ENCODE measurements at regions not wholly inside any gene's neighbourhood (a gene's known extent, or its start where the extent isn't known, plus 50 kb on each side); places are given as distances from the start of the nearest gene placed in this dataset.

DNA sequence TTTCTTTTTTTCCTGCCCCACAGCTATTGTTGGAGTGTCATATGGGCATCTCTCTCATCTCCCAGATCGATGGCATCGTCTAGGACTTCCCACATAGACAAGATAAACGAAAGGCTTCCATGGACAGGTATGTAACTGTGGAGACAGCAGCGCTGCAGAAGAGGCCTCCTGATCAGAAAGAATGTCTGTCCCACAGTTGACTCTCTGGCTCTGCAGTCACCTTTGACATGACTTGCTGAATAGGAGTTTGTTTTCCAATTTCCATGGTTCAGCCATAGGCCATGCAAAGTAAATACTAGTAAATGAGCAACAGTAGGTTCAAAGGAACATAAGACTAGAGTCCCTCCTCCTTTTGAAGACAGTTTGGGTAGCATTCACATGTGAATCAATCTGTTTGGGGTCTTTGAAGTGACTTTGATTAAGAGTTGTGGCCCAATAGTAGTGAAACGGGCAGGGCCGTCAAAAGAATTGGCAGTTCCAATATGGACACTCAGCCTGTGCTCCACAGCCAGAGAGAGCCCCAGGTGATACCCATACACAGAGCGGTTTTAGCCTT is 134.7 kb upstream of the IFNGR1 start:
- DNase-seq (ENCODE audit: low read depth, low spot score): no peak

DNA sequence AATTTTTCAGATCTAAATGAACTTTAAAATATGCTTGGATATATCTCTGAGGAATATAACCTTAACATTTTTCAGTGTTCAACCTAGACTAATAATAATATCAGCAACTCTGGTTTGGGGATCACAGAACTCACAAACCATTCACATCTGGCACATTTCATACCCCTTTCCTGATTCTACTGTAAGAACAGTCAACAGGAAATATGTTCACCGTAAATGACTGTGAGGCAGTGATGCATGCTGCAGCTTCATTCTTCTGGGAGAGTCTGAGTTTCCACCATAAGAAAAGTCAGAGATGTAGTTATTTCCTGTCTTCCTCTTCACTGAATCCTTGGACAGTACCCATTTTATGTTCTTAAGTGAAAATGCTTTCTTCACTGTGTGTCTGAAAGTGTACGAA is 134.2 kb upstream of the IFNGR1 start:
- DNase-seq (ENCODE audit: low read depth, low spot score): no peak

DNA sequence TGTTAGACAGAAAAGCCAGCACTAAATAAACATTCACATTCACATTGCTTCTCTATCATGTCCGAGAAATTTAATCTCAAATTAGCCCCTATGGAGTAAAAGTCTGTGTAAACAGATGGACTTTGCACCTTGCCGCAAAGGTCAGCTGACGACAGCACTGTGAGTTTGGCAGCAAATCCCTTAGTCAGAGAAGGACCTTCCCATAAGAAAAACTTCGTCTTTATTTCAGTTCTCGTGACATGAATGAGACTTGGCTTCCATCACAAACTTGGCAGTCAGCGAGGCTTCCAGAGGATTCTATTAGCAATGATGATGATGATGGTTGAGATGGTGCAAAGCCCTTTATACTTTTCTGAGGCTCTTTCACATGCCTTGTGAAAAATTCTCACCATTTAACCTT is 133.7 kb upstream of the IFNGR1 start:
- no peak for DNase-seq (ENCODE audit: low read depth, low spot score)

DNA sequence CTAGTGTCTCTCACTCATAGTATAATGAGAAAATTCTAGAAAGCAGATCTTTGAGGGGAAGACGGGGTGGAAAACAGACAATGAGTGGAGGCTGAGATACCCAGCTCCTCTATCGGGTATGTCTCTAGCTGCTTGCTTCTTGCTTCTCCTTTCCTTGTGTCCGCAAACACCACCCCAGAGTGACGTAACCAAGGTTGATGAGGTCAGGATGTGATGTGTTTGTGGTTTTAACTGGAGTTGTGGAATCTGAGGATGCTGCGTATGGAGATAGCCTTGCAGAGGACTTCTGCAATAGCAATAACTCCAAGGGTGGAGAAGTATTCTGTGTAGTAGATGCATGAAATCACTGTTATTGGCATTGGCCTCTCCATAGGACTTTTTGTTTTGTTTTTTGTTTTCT is 132.7 kb upstream of the IFNGR1 start:
- no peak for DNase-seq (ENCODE audit: low read depth, low spot score)

DNA sequence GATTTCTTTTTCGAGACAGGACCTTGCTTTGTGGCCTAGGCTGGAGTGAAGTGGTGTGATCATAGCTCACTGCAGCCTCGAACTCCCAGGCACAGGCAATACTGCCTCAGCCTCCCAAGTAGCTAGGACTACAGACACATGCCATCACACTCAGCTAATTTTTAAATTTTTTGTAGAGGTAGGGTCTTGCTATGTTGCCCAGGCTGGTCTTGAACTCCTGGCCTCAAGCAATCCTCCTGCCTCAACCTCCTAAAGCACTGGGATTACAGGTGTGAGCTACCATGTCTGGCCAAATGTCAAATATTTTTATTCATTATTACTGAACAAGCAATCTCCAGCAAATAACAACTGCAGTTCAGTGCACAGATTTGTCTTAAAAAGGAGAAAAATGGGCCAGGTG is 131.7 kb upstream of the IFNGR1 start:
- no peak for DNase-seq (ENCODE audit: low read depth, low spot score)

DNA sequence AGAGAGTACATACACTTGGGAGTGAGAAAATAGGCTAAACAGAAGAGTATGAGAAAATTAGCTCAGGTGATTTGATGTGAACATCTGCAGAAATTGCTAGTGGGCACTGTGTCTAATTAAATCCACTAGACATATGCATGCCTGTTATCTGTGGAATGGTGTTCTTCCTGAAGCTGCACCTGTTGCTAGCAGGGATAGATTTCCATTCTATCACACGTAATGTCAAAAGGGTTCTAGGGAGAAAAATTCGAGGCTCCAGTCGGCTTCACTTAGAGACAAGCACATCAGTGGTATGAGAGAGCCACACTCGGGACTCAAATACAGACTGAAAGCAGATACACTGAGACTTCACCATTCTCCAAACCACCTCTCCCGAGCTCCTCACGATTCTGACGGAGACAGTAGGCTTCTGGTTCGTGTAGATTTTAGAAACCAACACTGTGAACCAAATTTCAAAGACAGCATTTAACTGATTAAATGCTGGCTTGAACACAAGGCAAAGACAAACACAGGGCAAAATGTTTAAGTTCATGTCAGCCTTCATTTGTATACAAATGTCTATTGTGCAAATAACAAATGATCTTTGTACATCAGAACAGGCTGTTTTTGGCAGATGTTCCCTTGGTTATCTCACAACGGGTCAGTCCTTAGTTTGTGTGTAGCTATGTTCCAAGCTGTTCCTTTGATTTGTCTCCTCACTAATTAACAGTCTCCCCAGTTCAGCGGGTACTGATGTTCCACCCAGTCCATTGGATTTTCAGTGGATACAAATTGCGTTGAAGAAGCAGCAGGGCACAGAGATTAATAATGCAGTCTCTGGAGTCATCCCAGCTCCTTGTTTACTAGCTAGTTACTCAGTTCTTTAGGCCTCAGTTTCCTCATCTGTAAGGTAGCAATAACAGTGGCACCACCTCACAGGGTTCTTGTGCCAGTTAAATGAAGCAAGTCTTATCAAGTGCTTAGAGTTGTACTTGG is 131.0 kb upstream of the IFNGR1 start:
- no peak for DNase-seq (ENCODE audit: low read depth, low spot score)

DNA sequence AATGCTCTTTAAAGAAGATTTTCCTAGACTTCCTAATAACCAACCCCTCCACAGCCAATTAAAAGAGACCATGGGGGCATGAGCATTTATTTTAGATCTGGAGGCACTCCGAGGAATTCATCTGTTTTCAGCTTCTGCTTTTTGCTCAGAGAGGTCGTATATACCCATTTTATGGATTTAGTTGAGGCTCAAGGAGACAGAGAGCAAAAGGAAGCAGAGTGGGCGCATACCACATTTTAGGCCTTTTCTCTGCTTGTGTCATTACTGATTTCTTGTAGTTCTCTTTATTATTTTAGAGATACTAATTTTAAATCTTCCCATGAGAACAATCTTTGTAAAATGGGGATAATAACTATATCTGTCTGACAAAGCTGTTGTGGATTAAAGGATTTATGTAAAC is 129.6 kb upstream of the IFNGR1 start:
- DNase-seq (ENCODE audit: low read depth, low spot score): no peak

DNA sequence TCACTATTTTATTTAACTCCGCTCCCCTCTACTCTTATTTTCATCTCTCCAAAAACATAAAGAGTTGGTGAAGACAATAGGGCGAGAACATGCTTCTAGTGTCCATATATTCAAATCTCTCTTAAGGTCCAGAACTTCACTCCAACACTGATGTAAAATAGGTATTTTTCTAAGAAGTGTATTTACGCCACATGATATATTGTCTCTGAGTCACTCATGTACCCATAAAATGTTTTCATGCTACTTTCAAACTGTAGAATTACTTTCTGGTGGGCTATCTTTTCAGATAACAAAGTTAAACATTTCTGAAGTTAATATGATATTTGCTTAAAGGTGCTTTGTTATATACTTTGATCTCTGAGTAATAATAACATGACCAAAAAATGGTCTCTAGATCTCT is 124.1 kb upstream of the IFNGR1 start:
- DNase-seq (ENCODE audit: low read depth, low spot score): no peak

DNA sequence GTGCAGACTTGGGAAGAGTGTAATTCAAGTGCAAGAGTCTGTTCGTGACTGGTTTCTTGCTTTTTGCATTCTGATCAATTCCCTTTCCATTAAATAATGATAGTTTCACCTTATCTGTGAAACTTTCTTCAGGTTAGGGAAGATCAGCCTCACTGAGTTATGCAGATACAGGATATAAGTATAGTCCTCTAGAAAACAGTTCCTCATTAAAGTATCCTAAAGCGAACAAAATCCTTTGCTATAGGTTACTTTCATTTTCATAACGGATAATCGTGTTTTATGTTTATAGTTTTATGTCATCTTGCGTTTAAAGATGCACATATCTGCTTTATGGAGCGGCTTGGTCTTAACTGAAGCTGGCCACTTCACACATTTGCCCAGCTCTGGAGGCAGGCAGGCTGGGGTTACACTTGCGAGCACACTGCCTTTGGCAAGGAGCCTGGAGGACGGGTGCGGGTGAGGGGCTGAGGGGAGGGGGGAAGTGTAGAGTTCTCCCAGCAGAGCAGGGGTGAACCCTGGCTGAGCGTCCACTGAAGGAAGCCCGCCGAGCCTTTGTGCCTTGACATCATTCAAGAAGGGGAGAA is 123.5 kb upstream of the IFNGR1 start:
- no peak for DNase-seq (ENCODE audit: low read depth, low spot score)

DNA sequence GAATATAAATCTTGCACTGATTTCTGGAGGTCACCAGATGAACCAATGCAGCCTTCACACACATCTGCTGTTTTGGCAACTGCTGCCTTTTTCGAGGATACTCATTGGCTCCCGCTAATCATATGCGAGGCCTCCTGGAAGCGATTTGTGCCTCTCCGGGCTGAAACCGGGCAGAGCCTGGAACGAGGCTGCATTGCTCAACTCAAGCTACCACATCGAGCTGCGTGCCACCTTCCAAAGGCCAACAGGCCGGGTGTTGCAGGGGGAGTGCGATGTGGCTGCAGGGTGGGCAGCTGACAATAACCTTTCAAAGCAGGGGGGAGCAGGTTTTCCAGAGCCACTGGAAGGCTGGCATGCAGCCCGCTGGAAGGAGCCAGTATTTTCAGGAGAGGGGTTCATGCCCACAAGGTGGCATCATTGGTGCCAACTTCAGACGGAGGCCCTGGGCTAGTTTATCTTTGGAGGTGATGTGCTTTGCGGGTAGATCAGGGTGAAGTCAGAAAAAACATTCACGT is 122.6 kb upstream of the IFNGR1 start:
- DNase-seq (ENCODE audit: low read depth, low spot score): no peak

DNA sequence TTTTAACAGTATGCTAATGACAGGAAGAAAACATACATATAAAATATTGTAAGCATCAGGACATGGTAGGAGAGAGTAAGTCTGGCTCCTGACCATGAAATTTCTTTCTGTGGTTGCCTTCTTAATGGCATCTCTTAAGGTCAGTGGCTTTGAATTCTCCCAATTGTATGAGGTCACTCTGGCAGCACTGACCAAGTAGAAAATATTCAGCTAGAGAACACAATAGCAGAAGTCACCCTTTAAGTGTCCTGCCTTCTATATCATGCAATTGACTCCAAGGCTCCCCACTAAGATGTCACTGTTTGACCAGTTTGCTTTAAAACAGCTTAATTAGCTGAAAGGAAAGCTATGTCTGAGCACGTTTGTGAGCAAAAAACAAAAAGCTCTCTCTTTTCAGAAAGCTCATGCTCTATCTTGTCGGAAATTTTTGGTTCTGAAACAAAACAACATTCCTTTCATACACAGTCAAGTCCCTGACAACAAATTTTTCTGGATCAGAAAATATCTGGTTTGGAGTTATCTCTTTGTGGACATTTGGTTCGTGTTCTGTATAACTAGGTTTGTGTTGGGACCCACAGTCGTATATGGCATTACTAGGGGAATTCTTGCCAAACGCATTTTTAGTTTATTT is 120.9 kb upstream of the IFNGR1 start:
- DNase-seq (ENCODE audit: low read depth, low spot score): no peak

DNA sequence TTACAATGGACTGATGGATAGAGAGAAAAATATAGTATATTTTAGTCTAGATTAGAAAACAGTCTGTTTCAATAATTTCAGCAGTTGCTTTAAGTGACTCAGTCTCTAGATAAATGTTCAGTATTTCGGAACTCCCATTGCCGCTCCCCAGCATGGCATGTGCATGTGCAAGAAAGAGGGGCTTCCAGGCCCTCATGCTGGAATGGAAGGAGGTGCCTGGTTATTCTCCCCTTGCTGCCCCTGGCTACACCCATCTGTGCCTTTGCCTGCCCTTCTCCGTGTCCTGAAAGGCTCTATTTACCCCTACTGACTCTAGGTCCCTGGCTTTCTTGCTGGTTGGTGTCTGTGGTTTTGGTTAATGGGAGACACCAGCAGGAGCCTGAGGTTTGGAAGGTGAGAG is 115.7 kb upstream of the IFNGR1 start:
- DNase-seq (ENCODE audit: low read depth, low spot score): no peak

DNA sequence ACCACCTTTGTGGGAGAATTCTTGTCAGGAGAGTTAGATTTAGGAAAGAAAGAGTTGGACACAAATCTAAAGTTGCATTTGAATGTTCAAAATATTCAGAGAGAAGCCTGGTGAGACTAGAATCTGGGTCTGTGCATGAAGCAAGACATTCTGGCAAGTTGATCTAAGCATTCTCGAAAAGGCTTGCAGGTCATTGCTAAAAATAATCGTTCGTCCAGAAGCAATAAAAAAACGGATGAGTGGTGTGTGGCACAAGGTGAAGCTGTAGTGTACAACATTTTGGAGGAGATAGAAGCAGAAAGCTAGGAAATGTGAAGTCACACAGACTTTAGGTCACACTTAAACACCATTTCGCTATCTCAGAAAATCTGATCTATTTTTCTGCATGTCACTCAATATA is 114.9 kb upstream of the IFNGR1 start:
- no peak for DNase-seq (ENCODE audit: low read depth, low spot score)

DNA sequence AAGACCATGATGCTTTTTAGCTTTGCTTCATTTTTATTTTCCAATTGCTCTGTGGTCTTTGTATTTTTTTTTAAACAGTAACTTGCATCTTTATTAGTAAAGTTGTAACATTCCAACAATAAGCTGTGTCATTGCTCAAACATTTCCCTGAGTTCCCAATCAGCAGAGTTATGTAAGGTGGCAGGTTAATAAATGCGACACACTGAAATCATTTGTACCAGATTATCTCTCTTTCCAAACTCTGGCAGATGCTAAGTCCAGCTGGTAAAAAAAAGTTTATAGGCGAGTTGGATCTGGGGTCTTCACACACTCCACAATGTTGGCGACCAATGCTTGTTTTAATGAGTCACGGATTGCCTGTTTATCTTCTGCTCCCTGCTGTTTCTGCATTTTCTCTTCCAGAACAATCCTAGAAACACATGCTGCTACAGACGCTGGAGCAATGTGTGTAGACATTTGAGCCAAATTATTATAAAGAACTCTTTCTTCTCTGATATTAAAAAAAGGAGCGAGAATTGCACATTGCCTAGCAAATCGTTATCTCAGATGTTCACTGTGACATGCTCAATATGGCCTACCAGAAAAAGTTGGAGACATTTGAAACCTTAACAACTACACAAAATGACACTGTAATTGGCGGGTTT is 113.6 kb upstream of the IFNGR1 start:
- DNase-seq (ENCODE audit: low read depth, low spot score): no peak

DNA sequence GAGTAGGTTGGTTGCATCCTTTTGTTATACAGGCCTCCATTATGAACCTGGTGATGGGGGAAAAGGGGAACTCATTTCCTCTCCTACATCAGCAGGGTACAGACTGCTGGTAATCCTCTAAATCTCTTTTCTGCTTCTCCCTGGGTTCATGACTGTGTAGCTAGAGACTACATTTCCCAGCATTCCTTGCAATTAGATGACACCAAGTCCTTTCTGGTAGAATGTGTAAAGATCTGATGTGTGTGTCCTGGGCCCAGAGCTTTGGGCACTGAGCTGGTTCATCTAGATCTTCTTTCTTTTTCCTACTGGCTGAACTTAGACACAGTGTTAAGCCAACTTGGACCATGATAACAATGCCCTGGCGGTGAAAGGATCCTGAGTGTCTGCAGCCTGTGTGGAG is 104.7 kb upstream of the IFNGR1 start:
- no peak for DNase-seq (ENCODE audit: low read depth, low spot score)

DNA sequence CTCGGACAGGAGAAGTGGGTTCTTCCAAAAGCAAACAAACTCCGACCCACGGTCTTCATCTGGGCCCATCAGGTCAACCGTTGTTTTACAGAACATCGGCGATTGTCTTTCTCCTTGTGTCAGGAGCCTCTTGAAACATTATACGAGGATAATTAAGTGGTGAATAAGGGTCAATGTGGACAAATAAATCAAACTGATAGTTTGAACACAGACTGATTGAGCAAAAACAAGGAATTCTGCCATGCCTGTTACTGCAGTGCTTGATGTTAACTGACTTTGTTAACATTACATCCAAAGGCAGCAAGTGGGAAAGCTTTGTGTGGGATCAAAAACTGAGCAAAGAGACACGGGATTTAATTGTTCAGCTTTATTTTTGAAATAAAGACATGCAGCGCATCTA is 101.1 kb upstream of the IFNGR1 start:
- DNase-seq (ENCODE audit: low read depth, low spot score): no peak

DNA sequence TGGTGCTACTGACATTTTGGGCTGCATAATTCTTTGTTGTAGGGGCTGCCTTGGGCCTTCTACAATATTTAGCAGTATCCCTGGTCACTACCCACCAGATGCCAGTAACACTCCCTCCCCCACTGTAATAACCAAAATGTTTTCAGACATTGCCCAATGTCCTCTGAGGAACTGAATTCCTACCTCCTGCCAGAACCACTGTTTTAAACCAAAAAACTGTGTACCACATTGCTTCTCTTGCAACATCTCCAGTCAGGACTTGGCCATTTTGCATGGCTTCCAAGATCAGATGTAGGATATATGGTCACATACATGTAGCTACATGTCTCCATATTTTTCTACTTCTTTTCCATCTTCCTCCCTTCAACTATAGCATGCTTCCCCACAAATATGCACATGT is 97.4 kb upstream of the IFNGR1 start:
- DNase-seq (ENCODE audit: low read depth, low spot score): no peak

DNA sequence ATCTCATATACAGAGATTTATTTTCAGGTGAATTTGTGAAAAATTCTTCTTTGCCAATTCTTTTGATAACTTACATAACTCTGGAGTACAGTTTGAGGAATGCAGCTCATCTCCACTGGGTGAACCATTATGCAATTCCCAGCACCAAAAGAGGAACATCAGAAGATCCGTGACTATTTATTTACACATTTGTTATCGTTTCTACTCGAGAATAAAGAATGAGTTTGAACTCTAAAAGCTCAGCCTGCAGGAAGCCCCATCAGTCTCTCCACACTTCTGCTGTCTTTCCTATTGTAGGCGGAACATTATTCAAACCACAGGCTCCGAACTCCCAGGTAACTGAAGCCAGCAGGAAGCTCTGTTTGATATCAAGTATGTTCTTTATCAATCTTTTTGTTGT is 95.9 kb upstream of the IFNGR1 start:
- no peak for DNase-seq (ENCODE audit: low read depth, low spot score)

DNA sequence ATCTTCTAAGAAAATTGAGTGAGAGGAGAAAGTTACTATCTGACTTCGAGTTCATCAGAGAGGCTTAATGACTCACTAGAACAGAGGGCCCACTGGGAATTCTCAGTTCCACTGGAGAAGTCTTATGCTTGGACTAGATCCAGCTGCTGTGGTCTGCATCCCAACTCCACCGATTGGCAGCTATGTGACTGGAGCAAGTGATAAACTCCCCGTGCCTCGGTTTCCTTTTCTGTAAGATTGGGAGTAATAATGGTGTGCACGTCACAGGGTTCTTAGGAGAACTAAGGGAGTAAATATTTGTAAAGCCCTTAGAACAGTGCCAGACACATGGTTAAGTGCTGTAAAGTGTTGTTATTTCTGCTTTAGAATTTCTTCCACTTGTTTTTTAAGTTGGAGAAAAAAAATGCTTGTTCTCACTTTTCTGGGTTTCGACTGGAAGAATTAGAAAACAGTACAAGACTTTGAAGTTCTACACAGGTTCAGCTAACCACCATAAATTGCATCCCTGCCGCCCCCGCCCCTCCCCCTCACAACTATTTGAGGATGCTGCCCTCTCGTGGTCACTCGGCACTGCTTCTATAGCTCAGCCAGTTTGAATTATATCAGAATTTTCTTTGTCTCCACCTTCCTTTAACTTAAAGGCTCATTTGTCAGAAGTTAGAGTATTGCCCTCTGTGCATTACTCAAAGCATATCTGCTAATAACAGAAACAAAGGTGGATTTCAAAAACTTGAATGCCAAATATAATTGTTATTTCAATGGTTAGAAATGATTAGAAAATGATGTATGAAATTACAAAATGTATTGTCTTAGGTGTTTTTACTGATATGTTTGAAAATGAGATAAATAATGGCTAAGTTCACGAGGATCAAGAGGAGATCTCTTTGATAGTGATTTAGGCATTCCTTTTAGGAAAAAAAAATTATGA is 95.0 kb upstream of the IFNGR1 start:
- no peak for DNase-seq (ENCODE audit: low read depth, low spot score)

DNA sequence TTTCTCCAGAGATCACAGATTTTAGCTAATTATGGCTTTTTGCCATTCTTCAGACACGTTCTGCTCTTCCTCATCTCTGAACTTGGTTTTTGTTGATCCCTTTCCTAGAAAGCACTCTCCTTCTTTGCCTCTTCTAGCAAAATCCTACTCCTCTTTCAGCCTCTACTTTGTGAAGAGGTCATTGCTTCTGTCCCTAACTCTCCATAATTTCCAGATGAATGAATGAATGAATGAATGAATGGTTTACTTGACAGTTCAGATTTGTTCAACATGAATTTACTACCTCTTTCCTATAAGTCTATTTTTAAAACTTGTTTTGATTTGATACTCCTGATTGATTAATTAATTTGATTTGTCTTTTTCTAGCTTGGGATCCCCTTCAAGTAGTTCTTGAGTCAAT is 94.0 kb upstream of the IFNGR1 start:
- DNase-seq (ENCODE audit: low read depth, low spot score): no peak

DNA sequence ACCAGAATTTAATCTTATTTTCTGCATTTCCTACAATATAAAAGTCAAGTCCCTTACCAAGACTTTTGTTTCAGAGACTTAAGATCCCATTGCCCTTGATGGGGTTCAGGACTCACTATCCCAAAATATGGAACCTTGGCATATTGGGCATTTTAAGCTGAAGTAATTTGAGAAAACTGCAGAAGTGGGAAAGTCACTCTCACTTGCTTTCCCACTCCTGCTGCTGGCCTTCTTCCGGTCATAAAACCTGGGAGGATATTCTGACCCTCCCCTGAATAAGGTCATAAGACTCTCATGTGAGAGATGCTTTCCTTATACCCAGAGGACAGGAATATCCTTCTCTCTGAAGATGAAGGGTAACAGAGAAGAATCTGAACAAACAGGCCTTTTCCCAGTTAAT is 92.8 kb upstream of the IFNGR1 start:
- DNase-seq (ENCODE audit: low read depth, low spot score): no peak

All from iPS DF 19.7 (cell line).